DLD1 (cell line): ENCODE measurements at regions not wholly inside any gene's neighbourhood (a gene's known extent, or its start where the extent isn't known, plus 50 kb on each side); places are given as distances from the start of the nearest gene placed in this dataset.

Source experiments
- in situ Hi-C: cut with HindIII; loops from 2 replicates; pipeline ENCODE4 v1.10.0; 2017; ENCODE audit warnings: low sequenced_read_pairs

DNA sequence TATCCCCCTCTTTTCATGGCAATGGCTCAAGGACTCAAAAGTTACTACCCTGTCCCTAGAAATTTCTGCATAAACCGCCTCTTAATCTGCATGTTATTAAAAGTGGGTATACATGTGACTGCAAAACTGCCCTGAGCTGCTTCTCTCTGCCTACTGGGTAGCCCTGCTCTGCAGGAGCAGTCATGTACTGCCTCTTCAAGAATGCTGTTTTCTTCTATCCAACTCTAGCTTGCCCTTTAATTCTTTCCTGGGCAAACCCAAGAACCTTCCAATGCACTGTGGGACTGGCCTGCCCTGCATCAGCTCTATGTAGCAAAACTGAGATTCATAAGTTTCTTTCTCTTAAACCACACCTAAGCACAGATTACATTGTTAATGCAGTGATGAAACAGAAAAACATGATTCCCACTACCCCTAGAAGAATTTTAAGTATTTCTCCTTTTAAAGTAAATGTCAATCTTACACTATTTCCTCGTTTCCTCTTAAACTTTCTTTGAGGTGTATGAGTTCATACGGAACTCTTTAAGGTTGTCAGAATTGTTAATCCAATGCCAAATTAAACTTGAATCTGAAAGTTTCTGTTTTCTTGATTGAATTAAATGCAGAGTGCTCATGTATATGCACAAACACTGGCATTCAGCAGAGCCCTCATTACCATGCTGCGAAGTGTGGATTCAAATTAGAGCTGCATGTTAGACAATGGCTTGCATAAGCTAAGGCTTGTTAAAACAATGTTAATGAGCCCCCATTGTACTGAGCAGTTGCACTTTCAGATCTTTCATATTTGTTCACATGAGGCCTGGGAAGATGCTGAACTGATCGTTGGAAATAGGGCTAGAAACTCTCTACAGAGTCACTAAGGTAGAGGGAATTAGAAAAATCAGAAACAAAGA is 669.9 kb upstream of the PCDH20 start:
- in situ Hi-C loops = no loop called here

- in situ Hi-C loops = no loop called here
Observed at GRCh38 chr13:62084728-62085127, 669.1 kb upstream of the PCDH20 start.

DNA sequence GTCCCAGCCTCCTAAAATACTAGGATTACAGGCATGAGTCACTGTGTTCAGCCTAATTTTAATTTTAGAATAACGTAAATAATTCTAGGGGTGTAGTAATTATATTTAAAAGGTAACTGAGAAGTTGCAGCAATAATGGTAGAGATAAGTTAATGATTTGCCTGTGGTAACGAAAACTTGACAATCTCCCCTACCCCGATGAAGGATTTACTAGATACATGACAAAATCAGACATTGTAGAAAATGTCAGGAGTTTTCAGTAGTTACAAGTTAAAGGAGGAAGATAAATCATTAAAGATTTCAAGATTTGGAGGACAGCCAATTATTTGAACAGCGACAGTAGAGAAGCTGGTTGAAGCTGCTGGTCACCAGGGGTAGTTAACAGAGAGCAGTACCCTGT is 652.2 kb upstream of the PCDH20 start:
- in situ Hi-C loops = no loop called here

DNA sequence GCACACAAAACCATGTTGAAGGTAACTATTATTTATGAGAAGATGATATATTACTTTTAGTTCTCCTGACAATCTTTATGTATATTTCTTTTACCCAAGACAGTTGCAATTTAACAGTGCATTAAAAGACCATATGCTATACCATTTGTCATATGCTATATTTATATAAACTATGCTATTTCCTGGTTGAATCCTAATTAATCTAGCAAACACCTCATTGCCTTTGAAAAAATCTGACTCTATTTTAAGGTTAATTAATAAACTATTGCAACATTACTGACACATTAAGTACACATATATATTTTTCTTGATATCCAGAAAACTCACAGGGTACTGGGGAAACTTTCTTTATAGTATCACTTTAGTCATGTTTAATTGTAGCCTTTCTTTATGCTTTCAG is 649.4 kb upstream of the PCDH20 start:
- in situ Hi-C loops = no loop called here

DNA sequence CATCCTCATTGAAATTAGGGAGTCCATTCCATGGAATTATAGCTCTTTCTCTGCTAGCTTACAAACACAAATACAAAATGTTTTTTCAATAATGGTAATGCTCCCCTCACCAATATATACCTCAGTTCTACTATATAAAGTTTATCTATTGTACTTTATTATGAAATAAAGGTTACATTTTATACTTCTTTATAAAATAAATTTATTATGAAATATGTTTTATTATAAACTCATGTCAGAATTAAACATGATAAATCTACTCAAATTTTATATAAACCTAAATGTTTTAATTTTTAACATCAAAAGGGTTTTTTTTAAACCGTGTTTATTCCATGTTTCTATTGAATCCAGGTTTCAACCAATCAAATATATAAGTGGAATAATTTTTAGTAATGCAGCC is 646.1 kb upstream of the PCDH20 start:
- in situ Hi-C loops = no loop called here

DNA sequence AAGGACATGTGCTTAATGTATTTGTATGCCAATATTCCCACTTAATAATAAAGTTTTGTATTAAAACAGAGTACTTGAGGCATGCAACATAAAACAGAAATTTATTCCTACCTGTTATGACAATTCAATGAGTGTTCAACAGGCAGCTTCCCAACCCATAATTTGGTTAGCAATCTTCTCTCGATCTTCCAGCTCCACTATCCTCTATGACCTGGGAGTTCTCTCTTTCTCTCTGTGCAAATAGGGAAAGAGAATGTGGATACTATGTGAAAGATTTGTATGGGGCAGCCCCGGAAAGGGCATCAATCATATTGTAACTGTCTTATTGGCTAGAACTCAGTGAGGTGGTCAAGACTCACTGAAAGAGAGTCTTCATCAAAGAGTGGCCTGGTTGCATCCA is 644.9 kb upstream of the PCDH20 start:
- in situ Hi-C loops = no loop called here

DNA sequence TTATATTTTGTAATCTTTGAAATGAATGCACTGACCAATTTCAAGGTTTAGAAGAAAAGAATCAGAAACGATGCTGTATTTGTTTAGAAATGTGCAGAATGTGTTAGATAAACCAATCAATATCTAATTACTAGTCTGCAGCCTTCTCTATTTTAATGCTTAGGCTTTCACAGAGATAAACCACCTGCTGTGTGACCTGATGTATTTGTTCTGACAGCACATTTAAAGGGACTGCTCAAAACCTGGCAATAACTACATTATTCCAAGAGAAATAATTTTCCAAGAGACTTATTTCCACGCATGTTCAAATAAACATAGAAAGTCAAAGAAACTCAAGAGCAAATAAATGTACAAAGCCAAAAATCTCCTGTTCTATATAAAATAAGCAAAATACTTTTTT is 641.6 kb upstream of the PCDH20 start:
- in situ Hi-C loops = no loop called here

DNA sequence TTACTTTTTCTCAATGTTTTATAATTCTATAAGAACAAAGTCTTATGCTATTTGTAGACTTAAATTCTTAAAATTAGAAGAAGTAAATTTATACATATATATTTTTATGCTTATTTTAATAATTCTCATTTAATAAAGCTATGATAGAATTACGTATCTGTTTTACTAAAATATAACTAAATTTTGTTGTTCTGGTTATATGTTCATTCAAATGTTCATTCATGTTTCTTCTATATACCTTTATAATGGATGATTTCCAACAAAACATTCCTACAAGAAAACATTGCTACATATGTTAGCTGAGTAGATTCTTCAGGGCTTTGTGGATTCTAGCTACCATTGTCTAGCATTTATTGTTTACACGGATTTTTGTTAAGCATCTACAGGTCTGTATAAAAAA is 634.3 kb upstream of the PCDH20 start:
- in situ Hi-C loops = no loop called here

GRCh38 chr13:62046512-62046911 is 630.9 kb upstream of the PCDH20 start:
- in situ Hi-C loops = no loop called here

GRCh38 chr13:62043600-62043999 is 628.0 kb upstream of the PCDH20 start:
- in situ Hi-C loops = no loop called here

DNA sequence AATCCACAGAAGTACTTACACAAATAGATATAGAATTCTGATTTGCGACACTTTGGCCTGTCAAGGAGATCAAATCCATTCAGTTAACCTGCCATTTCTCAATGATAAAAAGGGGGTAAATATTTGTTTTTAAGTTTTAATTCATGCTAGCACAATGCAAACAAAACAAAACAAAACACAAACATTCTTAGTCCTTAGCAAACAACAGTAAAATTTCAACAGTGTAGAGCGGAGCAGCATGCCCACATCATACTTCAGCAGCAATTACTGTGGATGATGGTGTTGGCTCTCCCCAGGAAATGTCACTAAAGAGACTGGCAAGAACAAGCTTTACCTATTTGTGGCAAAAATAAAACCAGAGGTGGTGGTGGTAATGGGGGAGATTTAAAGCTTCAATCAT is 625.2 kb upstream of the PCDH20 start:
- in situ Hi-C loops = no loop called here

GRCh38 chr13:62040078-62040477 is 624.4 kb upstream of the PCDH20 start:
- in situ Hi-C loops = no loop called here

DNA sequence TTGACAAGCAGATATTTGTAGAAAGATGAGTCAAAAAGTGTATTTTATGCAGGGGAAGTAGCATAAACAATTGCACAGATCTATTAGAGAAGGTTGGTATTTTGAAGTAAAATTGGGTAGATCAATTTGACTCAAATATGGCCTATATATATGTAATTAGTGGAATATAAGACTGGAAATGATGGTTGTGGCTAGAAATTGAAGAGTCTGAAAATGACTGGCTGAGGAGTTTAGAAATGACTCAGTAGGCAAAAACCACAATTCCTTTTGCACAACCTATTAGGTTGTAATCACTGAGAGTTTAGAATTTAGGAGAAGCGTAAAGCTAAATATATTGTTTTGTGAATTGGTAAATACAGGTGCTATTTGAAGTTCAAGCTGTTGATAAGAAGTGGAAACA is 622.6 kb upstream of the PCDH20 start:
- in situ Hi-C loops = no loop called here

- in situ Hi-C loops = no loop called here
Observed at GRCh38 chr13:62035981-62036380, 620.3 kb upstream of the PCDH20 start.

DNA sequence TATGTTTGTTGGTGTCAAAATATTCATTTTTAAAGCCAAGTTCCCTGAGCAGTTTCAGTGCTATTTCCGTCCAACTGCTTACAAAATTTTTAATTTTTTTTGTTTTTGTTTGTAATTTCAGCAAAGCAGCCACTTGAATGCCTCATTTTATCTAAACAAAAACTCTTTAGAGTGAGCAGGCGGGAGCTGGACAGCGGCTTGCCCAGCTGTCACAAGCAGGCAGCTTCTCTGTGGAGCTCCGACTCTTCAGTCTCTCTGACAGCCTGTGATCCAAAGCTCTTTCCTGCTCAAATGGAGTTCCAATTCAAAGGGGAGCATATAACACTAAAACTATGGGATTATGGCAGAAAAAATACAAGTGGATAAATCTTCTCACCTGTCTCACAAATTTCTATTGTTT is 618.3 kb upstream of the PCDH20 start:
- in situ Hi-C loops = no loop called here

GRCh38 chr13:62022369-62022768 is 606.7 kb upstream of the PCDH20 start:
- in situ Hi-C loops = no loop called here

GRCh38 chr13:62019858-62020257 is 604.2 kb upstream of the PCDH20 start:
- in situ Hi-C loops = no loop called here

DNA sequence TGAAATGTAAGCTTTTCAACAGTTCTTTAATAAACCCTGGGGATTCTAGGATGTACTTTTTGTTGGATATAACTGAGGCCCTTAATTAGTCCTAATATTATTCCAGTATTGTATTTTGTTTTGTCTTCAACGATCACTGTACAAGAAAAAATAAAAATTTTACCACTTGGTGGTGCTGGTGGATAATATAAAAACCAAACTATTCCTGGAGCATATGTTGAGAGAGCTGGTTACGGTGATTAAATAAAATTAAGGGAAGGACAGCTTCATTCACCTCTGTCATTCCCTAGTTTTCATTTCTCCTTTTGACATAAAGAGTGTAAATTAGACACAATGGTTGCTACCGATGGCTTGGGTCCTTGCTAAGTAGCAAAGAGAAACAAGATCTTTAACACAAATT is 598.6 kb upstream of the PCDH20 start:
- in situ Hi-C loops = no loop called here

GRCh38 chr13:62003452-62003851 is 587.8 kb upstream of the PCDH20 start:
- in situ Hi-C loops = no loop called here

GRCh38 chr13:61994174-61994573 is 578.5 kb upstream of the PCDH20 start:
- in situ Hi-C loops = no loop called here

GRCh38 chr13:61989978-61990377 is 574.3 kb upstream of the PCDH20 start:
- in situ Hi-C loops = no loop called here

GRCh38 chr13:61988810-61989209 is 573.2 kb upstream of the PCDH20 start:
- in situ Hi-C loops = no loop called here

DNA sequence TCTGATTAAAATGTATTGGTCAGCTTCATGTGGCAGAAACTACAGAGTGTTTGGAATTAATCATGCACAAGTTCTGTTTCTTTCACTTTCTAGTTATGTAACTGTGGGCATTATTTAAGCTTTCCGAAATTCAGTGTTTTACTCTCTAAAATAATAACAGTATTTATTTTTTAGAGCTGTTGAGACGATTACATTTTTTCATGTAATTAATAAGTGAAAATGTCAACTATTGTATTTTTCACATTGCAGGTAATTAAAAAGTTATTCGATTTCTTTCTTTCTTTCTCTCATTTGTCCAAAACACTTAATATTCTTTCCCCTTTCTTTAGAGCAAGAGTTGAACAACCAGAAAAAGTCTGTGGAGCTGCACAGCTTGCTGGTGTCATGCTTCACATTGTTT is 559.4 kb upstream of the PCDH20 start:
- in situ Hi-C loops = no loop called here
